SK-N-SH treated with all-trans-retinoic acid at 6 μM for 48 hours (cell line): ENCODE measurements at regions not wholly inside any gene's neighbourhood (a gene's known extent, or its start where the extent isn't known, plus 50 kb on each side); places are given as distances from the start of the nearest gene placed in this dataset.

Source experiments
- ATAC-seq: fragments of 200-7000 bp; cut with Tn5 transposase; 3 replicates; pipeline ENCODE4 v1.9.1; 2020; ENCODE audit warnings: mild to moderate bottlenecking, moderate library complexity
- ARNTL ChIP-seq: fragments of 450-650 bp; formaldehyde crosslinking; IDR thresholded peaks from 2 replicates; pipeline ENCODE4 v1.5.0; 2020; ENCODE audit warnings: low read depth, mild to moderate bottlenecking, moderate library complexity, borderline replicate concordance
- BACH2 ChIP-seq: fragments of 250-450 bp; sonication (Bioruptor Pico); IDR thresholded peaks from 2 replicates; pipeline ENCODE4 v1.9.0; 2021; ENCODE audit warnings: mild to moderate bottlenecking, borderline replicate concordance
- CSDC2 ChIP-seq: fragments of 250-450 bp; sonication (Bioruptor Pico); IDR thresholded peaks from 2 replicates; pipeline ENCODE4 v1.5.0; 2020; ENCODE audit warnings: mild to moderate bottlenecking, moderate library complexity
- CSRNP3 ChIP-seq: fragments of 250-450 bp; sonication (Bioruptor Pico); IDR thresholded peaks from 2 replicates; pipeline ENCODE4 v1.5.1; 2021; ENCODE audit warnings: mild to moderate bottlenecking, moderate library complexity
- GLIS3 ChIP-seq: fragments of 250-450 bp; sonication (Bioruptor Pico); IDR thresholded peaks from 2 replicates; pipeline ENCODE4 v1.5.0; 2020; ENCODE audit warnings: mild to moderate bottlenecking, moderate library complexity
- PATZ1 ChIP-seq: fragments of 250-450 bp; sonication (Bioruptor Pico); IDR thresholded peaks from 2 replicates; pipeline ENCODE4 v1.8.0; 2020; ENCODE audit warnings: mild to moderate bottlenecking, moderate library complexity, borderline replicate concordance
- PPARA ChIP-seq: fragments of 250-450 bp; sonication (Bioruptor Pico); IDR thresholded peaks from 2 replicates; pipeline ENCODE4 v1.5.0; 2020; ENCODE audit warnings: mild to moderate bottlenecking, borderline replicate concordance
- RARB ChIP-seq: fragments of 250-450 bp; sonication (Bioruptor Pico); IDR thresholded peaks from 2 replicates; pipeline ENCODE4 v1.8.0; 2021; ENCODE audit warnings: mild to moderate bottlenecking, moderate library complexity
- SNAI2 ChIP-seq: fragments of 250-450 bp; sonication (Bioruptor Pico); IDR thresholded peaks from 2 replicates; pipeline ENCODE4 v1.5.0; 2020; ENCODE audit warnings: mild to moderate bottlenecking, moderate library complexity
- TCF4 ChIP-seq: fragments of 250-450 bp; sonication (Bioruptor Pico); IDR thresholded peaks from 2 replicates; pipeline ENCODE4 v1.8.0; 2021; ENCODE audit warnings: mild to moderate bottlenecking, moderate library complexity, borderline replicate concordance
- ZNF565 ChIP-seq: fragments of 450-650 bp; formaldehyde crosslinking; conservative IDR thresholded peaks from 2 replicates; pipeline ENCODE4 v1.5.0; 2020; ENCODE audit warnings: low read depth, mild to moderate bottlenecking, moderate library complexity
- ZNF8 ChIP-seq: fragments of 450-650 bp; formaldehyde crosslinking; IDR thresholded peaks from 2 replicates; pipeline ENCODE4 v1.5.0; 2020; ENCODE audit warnings: mild to moderate bottlenecking, moderate library complexity
- TF ChIP-seq, protein P1 (sequence below): fragments of 250-450 bp; sonication (Bioruptor Pico); IDR thresholded peaks from 2 replicates; pipeline ENCODE4 v1.5.1; 2020; ENCODE audit warnings: low read depth, mild to moderate bottlenecking, moderate library complexity
- TF ChIP-seq, protein P2 (sequence below): fragments of 250-450 bp; sonication (Bioruptor Pico); IDR thresholded peaks from 2 replicates; pipeline ENCODE4 v1.8.0; 2021; ENCODE audit warnings: low read depth, mild to moderate bottlenecking, moderate library complexity, borderline replicate concordance
- TF ChIP-seq, protein P3 (sequence below): fragments of 250-450 bp; sonication (Bioruptor Pico); IDR thresholded peaks from 2 replicates; pipeline ENCODE4 v1.5.0; 2020; ENCODE audit warnings: mild to moderate bottlenecking, moderate library complexity

- TF ChIP-seq, protein P1, sequence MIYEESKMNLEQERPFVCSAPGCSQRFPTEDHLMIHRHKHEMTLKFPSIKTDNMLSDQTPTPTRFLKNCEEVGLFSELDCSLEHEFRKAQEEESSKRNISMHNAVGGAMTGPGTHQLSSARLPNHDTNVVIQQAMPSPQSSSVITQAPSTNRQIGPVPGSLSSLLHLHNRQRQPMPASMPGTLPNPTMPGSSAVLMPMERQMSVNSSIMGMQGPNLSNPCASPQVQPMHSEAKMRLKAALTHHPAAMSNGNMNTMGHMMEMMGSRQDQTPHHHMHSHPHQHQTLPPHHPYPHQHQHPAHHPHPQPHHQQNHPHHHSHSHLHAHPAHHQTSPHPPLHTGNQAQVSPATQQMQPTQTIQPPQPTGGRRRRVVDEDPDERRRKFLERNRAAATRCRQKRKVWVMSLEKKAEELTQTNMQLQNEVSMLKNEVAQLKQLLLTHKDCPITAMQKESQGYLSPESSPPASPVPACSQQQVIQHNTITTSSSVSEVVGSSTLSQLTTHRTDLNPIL: no peak
- no peak for TF ChIP-seq PPARA (CRISPR knock-in tag)
- no peak for TF ChIP-seq CSRNP3 (CRISPR knock-in tag)
- no peak for TF ChIP-seq RARB (CRISPR knock-in tag)
- no peak for TF ChIP-seq ZNF8 (CRISPR knock-in tag)
Observed at GRCh38 chr4:106679063-106679462, 310.5 kb upstream of the GIMD1 start (continued).

- no peak for ATAC-seq
- no peak for TF ChIP-seq SNAI2
- no peak for TF ChIP-seq GLIS3 (CRISPR knock-in tag)
- TF ChIP-seq, protein P2, sequence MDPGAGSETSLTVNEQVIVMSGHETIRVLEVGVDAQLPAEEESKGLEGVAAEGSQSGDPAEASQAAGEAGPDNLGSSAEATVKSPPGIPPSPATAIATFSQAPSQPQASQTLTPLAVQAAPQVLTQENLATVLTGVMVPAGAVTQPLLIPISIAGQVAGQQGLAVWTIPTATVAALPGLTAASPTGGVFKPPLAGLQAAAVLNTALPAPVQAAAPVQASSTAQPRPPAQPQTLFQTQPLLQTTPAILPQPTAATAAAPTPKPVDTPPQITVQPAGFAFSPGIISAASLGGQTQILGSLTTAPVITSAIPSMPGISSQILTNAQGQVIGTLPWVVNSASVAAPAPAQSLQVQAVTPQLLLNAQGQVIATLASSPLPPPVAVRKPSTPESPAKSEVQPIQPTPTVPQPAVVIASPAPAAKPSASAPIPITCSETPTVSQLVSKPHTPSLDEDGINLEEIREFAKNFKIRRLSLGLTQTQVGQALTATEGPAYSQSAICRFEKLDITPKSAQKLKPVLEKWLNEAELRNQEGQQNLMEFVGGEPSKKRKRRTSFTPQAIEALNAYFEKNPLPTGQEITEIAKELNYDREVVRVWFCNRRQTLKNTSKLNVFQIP (CRISPR knock-in tag): no peak
- no peak for TF ChIP-seq BACH2
- TF ChIP-seq, protein P1: no peak
- no peak for TF ChIP-seq RARB (CRISPR knock-in tag)
- no peak for TF ChIP-seq TCF4 (CRISPR knock-in tag)
- TF ChIP-seq ARNTL (CRISPR knock-in tag): no peak
- no peak for TF ChIP-seq CSDC2 (CRISPR knock-in tag)
- no peak for TF ChIP-seq CSRNP3 (CRISPR knock-in tag)
- TF ChIP-seq ZNF565: no peak
- TF ChIP-seq PPARA (CRISPR knock-in tag): no peak
- TF ChIP-seq, protein P3, sequence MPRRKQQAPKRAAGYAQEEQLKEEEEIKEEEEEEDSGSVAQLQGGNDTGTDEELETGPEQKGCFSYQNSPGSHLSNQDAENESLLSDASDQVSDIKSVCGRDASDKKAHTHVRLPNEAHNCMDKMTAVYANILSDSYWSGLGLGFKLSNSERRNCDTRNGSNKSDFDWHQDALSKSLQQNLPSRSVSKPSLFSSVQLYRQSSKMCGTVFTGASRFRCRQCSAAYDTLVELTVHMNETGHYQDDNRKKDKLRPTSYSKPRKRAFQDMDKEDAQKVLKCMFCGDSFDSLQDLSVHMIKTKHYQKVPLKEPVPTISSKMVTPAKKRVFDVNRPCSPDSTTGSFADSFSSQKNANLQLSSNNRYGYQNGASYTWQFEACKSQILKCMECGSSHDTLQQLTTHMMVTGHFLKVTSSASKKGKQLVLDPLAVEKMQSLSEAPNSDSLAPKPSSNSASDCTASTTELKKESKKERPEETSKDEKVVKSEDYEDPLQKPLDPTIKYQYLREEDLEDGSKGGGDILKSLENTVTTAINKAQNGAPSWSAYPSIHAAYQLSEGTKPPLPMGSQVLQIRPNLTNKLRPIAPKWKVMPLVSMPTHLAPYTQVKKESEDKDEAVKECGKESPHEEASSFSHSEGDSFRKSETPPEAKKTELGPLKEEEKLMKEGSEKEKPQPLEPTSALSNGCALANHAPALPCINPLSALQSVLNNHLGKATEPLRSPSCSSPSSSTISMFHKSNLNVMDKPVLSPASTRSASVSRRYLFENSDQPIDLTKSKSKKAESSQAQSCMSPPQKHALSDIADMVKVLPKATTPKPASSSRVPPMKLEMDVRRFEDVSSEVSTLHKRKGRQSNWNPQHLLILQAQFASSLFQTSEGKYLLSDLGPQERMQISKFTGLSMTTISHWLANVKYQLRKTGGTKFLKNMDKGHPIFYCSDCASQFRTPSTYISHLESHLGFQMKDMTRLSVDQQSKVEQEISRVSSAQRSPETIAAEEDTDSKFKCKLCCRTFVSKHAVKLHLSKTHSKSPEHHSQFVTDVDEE: no peak
Observed at GRCh38 chr4:106677213-106677612, 308.6 kb upstream of the GIMD1 start.

DNA sequence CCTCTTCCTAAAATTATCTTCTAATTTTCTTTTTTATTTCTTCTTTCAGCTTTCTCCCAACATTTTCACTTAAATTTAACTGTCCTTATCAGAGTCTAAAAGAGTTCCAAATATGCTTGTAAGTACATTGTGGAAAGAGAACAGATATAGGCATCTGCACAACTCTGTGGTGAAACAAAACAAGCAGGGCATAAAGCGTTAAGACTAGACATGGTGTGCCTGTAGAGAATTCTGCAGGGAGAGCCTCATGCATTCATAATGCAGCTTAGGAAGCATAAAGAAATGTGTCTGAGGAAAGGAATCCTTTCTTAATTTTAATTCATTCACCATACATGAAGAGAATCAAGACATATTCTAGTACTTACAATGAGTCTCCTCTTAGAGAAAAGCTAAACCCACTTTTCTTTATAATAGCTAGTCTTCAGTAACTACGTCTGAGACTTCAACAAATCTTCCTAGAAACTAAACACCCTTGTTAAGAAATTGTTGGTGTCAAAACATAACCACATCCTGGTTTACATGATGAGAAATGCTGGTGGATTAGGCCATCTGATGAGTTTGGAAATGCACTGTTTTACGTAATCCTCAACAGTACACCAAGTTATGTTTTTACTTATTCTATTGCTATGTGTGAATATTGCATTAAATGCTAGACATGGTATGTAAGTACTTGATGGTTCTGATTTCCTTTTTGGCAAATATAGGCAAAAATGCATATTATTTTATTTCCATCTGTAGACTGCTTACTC is 307.8 kb upstream of the GIMD1 start:
- TF ChIP-seq ZNF565: no peak
- TF ChIP-seq GLIS3 (CRISPR knock-in tag): no peak
- no peak for TF ChIP-seq PATZ1 (CRISPR knock-in tag)
- TF ChIP-seq, all 23 proteins: peak for 0
- ATAC-seq: no peak
